ENCODE measurements at regions not wholly inside any gene's neighbourhood (a gene's known extent, or its start where the extent isn't known, plus 50 kb on each side); places are given as distances from the start of the nearest gene placed in this dataset.

- intact Hi-C loops (cut with DNase I; ENCODE audit: low total_unique reads), result no loop called here
- Histone ChIP-seq H3K4me1 (peaks cover 0 to 92% (median 18%) of the 10 kb centered on the region in 4 donors), H3K9me3 (no peaks in the 10 kb centered on the region), H3K27ac (no peak overlapping the region), H3K27me3 (no peaks in the 10 kb centered on the region), H3K36me3 (no peaks in the 10 kb centered on the region), H3K4me3 (no peak overlapping the region)
- no peak for TF ChIP-seq CTCF (IDR thresholded peaks at IDR 0.05)
- no peak for DNase-seq
Measured at GRCh38 chr3:159821736-159822135, 166.9 kb upstream of the IL12A start.

DNA sequence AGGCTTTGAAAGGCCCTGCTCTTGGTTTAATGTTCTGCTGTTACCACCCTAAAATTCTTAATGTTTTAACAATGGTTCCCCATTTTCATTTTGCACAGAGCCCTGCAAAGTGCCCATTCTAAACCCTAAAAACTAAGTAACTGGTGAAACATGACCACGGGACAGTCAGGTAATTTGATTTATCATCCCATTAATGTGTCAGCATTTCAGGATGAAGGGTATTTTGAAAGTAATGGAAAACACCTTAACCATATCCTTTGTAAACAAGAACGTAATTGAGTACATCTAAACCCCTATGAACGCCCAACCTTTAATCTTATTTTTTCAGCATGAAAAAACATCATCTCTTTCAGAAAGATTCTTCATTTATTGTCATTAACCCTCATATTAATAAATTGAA lies 164.9 kb upstream of the IL12A start:
- peaks cover 0 to 78% (median 14%) of the 10 kb centered on the region in 4 donors for H3K4me1 ChIP-seq
- no peak for TF ChIP-seq CTCF (IDR thresholded peaks at IDR 0.05)
- no peak overlapping the region for H3K4me3 ChIP-seq
- H3K9me3 ChIP-seq, result no peaks in the 10 kb centered on the region
- no peak for DNase-seq
- intact Hi-C loops (cut with DNase I; ENCODE audit: low total_unique reads), result no loop called here
- H3K27ac ChIP-seq, result no peak overlapping the region
- no peaks in the 10 kb centered on the region for H3K36me3 ChIP-seq
- no peaks in the 10 kb centered on the region for H3K27me3 ChIP-seq

GRCh38 chr3:159824333-159824732 lies 164.3 kb upstream of the IL12A start:
- Histone ChIP-seq H3K4me3 (no peak overlapping the region), H3K27me3 (no peaks in the 10 kb centered on the region), H3K27ac (no peak overlapping the region), H3K36me3 (no peaks in the 10 kb centered on the region), H3K9me3 (no peaks in the 10 kb centered on the region), H3K4me1 (peaks cover 0 to 78% (median 18%) of the 10 kb centered on the region in 4 donors)
- intact Hi-C loops (cut with DNase I; ENCODE audit: low total_unique reads), result no loop called here
- TF ChIP-seq CTCF (IDR thresholded peaks at IDR 0.05), result no peak
- no peak for DNase-seq

DNA sequence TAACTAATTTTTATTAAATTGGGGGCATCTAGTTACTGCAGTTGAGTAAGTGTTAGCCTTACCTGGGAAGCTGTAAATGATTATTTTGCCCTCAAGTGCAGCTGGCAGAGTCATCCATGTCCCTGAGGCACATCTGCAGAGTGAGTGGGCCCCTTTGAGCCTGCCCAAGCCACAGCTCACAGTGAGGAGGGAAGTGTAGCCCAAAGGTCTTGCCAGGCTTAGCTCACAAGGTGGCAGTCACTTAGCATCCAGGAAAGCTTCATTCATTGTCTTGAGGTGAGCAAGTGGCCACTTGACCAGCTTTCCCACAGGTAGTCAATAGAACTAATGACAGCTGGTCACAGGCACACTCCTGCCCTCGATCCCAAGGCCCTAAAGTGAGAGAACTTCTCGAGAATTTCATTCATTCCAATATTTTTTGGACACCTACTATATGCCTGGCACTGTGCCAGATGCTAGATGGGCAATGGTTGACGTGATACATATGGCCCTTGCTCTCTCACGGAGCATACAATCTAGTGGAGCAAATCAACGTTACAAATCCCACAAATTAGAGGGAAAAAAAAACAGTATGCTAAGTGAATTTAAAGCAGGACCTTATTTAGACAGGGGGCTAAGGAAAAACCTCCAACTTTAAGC lies 163.3 kb upstream of the IL12A start:
- Histone ChIP-seq H3K4me3 (no peak overlapping the region), H3K36me3 (no peaks in the 10 kb centered on the region), H3K27ac (no peak overlapping the region), H3K9me3 (no peaks in the 10 kb centered on the region), H3K4me1 (peaks cover 0 to 79% (median 24%) of the 10 kb centered on the region in 4 donors), H3K27me3 (no peaks in the 10 kb centered on the region)
- no peak for TF ChIP-seq CTCF (IDR thresholded peaks at IDR 0.05)
- DNase-seq, result no peak
- intact Hi-C loops (cut with DNase I; ENCODE audit: low total_unique reads), result no loop called here

DNA sequence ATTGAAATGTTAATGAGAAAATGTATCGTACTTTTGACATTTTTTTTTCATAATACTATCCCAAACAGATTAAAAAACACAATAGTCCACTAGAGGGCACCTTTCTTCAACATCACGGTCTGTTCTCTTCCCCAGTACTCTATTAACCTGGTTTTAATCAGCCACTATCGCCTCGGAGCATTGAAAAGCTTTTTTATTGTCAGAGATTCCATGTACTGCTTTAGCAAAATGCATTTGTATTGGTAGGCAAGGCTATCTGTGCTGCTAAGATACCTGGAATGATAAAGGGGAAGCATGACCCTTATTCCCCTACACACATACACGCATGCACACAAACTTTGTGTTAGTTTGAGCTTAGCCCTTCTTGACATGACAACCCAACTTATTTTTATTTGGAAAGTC lies 160.1 kb upstream of the IL12A start:
- Histone ChIP-seq H3K36me3 (no peaks in the 10 kb centered on the region), H3K27ac (peak overlapping the region in 1 of 2 donors; percentile 38), H3K27me3 (no peaks in the 10 kb centered on the region), H3K4me3 (no peak overlapping the region), H3K4me1 (peaks cover 0 to 63% (median 26%) of the 10 kb centered on the region in 4 donors), H3K9me3 (no peaks in the 10 kb centered on the region)
- intact Hi-C loops (cut with DNase I; ENCODE audit: low total_unique reads), result no loop called here
- TF ChIP-seq CTCF (IDR thresholded peaks at IDR 0.05), result peak; percentile 37 to 50
- DNase-seq, result no peak

GRCh38 chr3:159829056-159829455 lies 159.6 kb upstream of the IL12A start:
- intact Hi-C loops (cut with DNase I; ENCODE audit: low total_unique reads), result no loop called here
- Histone ChIP-seq H3K27ac (peak overlapping the region in 1 of 2 donors; percentile 38), H3K4me3 (no peak overlapping the region), H3K4me1 (peaks cover 0 to 58% (median 25%) of the 10 kb centered on the region in 4 donors), H3K9me3 (no peaks in the 10 kb centered on the region), H3K36me3 (no peaks in the 10 kb centered on the region), H3K27me3 (no peaks in the 10 kb centered on the region)
- TF ChIP-seq CTCF (IDR thresholded peaks at IDR 0.05), result no peak
- DNase-seq, result no peak
